PC-3 (cell line): ENCODE measurements at regions not wholly inside any gene's neighbourhood (a gene's known extent, or its start where the extent isn't known, plus 50 kb on each side); places are given as distances from the start of the nearest gene placed in this dataset.

Source experiments
- ATAC-seq: fragments of 200-7000 bp; cut with Tn5 transposase; 2 replicates; pipeline ENCODE4 v1.9.1; 2020; ENCODE audit warnings: mild to moderate bottlenecking, moderate library complexity
- BruUV-seq: library from RNA; stranded (reverse); fragments of 400-500 nt; replicated peaks from 2 replicates; lab custom pipeline; 2021; lab: Mats Ljungman, UMichigan
- CTCF ChIA-PET: fragments of 300-600 bp; sonication (Branson Sonifier 250); formaldehyde crosslinking; loops from one replicate; lab custom pipeline; 2022; ENCODE audit warnings: antibody characterized with exemption; lab: Charles Lee
- POLR2A ChIA-PET: fragments of 300-600 bp; sonication (Branson Sonifier 250); formaldehyde crosslinking; loops from one replicate; lab custom pipeline; 2022; ENCODE audit warnings: antibody characterized with exemption; ENCODE audit not compliant: unreplicated experiment; lab: Charles Lee
- DNase-seq: peaks from one replicate; pipeline ENCODE4 v3.0.0-alpha.2; 2015
- H2AFZ ChIP-seq: fragments of 300-600 bp; sonication (generic); 2 replicates; pipeline ENCODE4 v1.6.0; 2016; ENCODE audit warnings: antibody characterized with exemption, low read length
- H3F3A ChIP-seq: fragments of 300-600 bp; sonication (generic); one replicate; pipeline ENCODE4 v1.6.0; 2017; ENCODE audit warnings: antibody characterized with exemption, low read length, control low read depth, mild to moderate bottlenecking; ENCODE audit not compliant: unreplicated experiment
- H3K27ac ChIP-seq: fragments of 300-600 bp; sonication (generic); 2 replicates; pipeline ENCODE4 v1.5.1; 2016; ENCODE audit warnings: mild to moderate bottlenecking, low read length
- H3K27me3 ChIP-seq: fragments of 300-600 bp; sonication (generic); 2 replicates; pipeline ENCODE4 v1.6.1; 2016; ENCODE audit warnings: low read length, mixed read lengths
- H3K36me3 ChIP-seq: fragments of 300-600 bp; sonication (generic); 2 replicates; pipeline ENCODE4 v1.6.1; 2016; ENCODE audit warnings: low read depth, mixed run types, low read length, mixed read lengths
- H3K4me1 ChIP-seq: fragments of 300-600 bp; sonication (generic); 2 replicates; pipeline ENCODE4 v1.5.1; 2016; ENCODE audit warnings: low read length; ENCODE audit not compliant: insufficient read depth
- H3K4me2 ChIP-seq: fragments of 300-600 bp; sonication (generic); 2 replicates; pipeline ENCODE4 v1.6.0; 2016; ENCODE audit warnings: low read length
- H3K4me3 ChIP-seq: fragments of 300-600 bp; sonication (generic); 2 replicates; pipeline ENCODE4 v1.5.1; 2016; ENCODE audit warnings: mild to moderate bottlenecking, low read length, mixed read lengths
- H3K79me2 ChIP-seq: fragments of 300-600 bp; sonication (generic); 2 replicates; pipeline ENCODE4 v1.6.1; 2017; ENCODE audit warnings: low read length, mixed read lengths
- H3K9ac ChIP-seq: fragments of 300-600 bp; sonication (generic); 2 replicates; pipeline ENCODE4 v1.6.0; 2016; ENCODE audit warnings: mild to moderate bottlenecking, low read length
- H3K9me2 ChIP-seq: fragments of 300-600 bp; sonication (generic); replicated peaks from 2 replicates; pipeline ENCODE4 v1.6.1; 2016; ENCODE audit warnings: mixed run types, low read length, mixed read lengths
- H3K9me3 ChIP-seq: fragments of 300-600 bp; sonication (generic); 2 replicates; pipeline ENCODE4 v1.6.1; 2016; ENCODE audit warnings: low read length, mixed read lengths
- H4K20me1 ChIP-seq: fragments of 300-600 bp; sonication (generic); 2 replicates; pipeline ENCODE4 v1.6.1; 2016; ENCODE audit warnings: low read length, mixed read lengths
- EZH2 ChIP-seq: fragments of 300-600 bp; sonication (generic); IDR thresholded peaks from one replicate; pipeline ENCODE4 v1.6.1; 2017; ENCODE audit warnings: antibody characterized with exemption, mild to moderate bottlenecking, low read length; ENCODE audit not compliant: unreplicated experiment
- EZH2phosphoT487 ChIP-seq: fragments of 300-600 bp; sonication (generic); IDR thresholded peaks from 2 replicates; pipeline ENCODE4 v1.6.1; 2018; ENCODE audit warnings: mild to moderate bottlenecking, antibody characterized with exemption, low read length, borderline replicate concordance
- intact Hi-C: fragments of 100-400 bp; cut with micrococcal nuclease; formaldehyde crosslinking; loops from 2 replicates; pipeline ENCODE4 v1.9.0; 2023
- TF ChIP-seq, protein P1 (sequence below): fragments of 300-600 bp; sonication (generic); conservative IDR thresholded peaks from 2 replicates; pipeline ENCODE4 v1.5.1; 2017; ENCODE audit warnings: antibody characterized with exemption, low read depth, mild to moderate bottlenecking, low read length

DNA sequence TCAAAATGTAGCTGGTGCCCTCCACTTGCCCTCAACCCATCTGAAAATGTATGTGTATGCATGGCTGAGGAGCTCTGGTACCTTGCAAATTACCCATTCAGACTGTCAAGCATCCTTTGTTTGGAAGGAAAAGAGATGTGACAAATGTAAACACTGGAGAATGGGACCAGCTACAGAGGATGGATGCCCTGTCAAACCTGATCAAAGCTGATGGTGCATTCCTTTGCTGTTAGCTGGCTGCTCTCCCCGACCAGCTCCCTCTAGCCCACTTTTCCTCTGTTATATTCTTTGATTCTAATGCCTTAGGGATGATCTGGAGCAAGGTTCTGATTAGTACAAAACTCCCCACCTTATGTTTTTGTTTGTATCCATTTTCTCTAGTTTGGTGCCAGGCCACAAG lies 310.3 kb downstream of the C12orf75 start:
- H3K4me2 ChIP-seq, result no peak overlapping the region
- H3K4me3 ChIP-seq, result no peak overlapping the region
- POLR2A ChIA-PET, result no interaction called here
- BruUV-seq, result no TSS peak
- no peaks in the 10 kb centered on the region for H3K9me2 ChIP-seq
- CTCF ChIA-PET, result no interaction called here
- H2AFZ ChIP-seq, result no peak overlapping the region
- intact Hi-C loops, result no loop called here
- H3K9ac ChIP-seq, result no peak overlapping the region
- H3F3A ChIP-seq, result no peaks in the 10 kb centered on the region
- ATAC-seq, result no peak
- TF ChIP-seq EZH2phosphoT487, result no peak
- TF ChIP-seq, protein P1, sequence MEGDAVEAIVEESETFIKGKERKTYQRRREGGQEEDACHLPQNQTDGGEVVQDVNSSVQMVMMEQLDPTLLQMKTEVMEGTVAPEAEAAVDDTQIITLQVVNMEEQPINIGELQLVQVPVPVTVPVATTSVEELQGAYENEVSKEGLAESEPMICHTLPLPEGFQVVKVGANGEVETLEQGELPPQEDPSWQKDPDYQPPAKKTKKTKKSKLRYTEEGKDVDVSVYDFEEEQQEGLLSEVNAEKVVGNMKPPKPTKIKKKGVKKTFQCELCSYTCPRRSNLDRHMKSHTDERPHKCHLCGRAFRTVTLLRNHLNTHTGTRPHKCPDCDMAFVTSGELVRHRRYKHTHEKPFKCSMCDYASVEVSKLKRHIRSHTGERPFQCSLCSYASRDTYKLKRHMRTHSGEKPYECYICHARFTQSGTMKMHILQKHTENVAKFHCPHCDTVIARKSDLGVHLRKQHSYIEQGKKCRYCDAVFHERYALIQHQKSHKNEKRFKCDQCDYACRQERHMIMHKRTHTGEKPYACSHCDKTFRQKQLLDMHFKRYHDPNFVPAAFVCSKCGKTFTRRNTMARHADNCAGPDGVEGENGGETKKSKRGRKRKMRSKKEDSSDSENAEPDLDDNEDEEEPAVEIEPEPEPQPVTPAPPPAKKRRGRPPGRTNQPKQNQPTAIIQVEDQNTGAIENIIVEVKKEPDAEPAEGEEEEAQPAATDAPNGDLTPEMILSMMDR, result no peak
- TF ChIP-seq EZH2, result no peak
- no peaks in the 10 kb centered on the region for H4K20me1 ChIP-seq
- H3K27ac ChIP-seq, result no peak overlapping the region
- no peaks in the 10 kb centered on the region for H3K36me3 ChIP-seq
- no peaks in the 10 kb centered on the region for H3K4me1 ChIP-seq
- peak; percentile 44 for DNase-seq
- H3K79me2 ChIP-seq, result no peaks in the 10 kb centered on the region
- H3K27me3 ChIP-seq, result no peaks in the 10 kb centered on the region
- peaks cover 9% of the 10 kb centered on the region; the same call in 1 of the 2 replicates for H3K9me3 ChIP-seq

DNA sequence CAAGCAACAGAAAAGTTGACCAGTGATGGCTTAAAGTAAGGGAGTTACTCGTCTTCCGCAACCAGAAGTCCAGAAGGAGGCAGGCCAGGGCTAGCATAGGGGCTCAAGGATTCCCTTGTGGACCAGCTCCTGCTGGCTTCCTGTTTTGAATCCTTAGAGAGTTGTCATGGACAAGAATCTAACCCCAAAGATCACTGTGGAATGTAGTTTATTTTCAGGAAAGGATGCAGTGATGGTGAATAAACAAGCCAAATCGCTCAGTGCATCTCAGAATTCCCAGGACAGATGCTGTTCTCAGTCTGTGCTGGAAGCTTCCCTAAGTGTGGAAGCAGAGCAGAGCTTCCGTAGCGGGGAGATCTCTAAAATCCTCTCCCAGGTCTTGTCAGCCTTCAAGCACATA lies 311.3 kb downstream of the C12orf75 start:
- intact Hi-C loops, result no loop called here
- no peak for ATAC-seq
- CTCF ChIA-PET, result no interaction called here

DNA sequence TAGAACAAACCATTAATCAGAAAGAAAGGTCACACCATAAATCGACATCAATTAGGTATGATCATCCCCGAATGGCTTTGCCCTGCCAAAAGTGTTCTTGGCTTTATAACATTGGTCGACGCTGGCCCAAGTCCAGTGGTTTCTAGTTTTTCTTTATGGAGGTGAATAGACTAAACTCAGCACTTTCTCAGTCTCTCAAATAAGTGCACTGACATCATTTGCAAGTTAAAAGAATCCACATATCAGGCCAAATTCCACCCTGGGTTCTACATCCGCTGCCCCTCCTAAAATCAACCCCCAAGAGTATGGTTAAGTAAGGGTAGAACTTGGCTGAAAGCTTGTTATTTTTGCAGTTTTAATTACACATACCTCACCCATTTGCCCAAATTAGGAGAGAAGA lies 314.3 kb downstream of the C12orf75 start:
- H3K27me3 ChIP-seq, result no peaks in the 10 kb centered on the region
- no peaks in the 10 kb centered on the region for H4K20me1 ChIP-seq
- H3K4me2 ChIP-seq, result no peak overlapping the region
- no peak for TF ChIP-seq EZH2phosphoT487
- TF ChIP-seq, protein P1, result no peak
- TF ChIP-seq EZH2, result no peak
- BruUV-seq, result no TSS peak
- H3K9me3 ChIP-seq, result no peaks in the 10 kb centered on the region
- no peaks in the 10 kb centered on the region for H3K4me1 ChIP-seq
- DNase-seq, result no peak
- H3K27ac ChIP-seq, result no peak overlapping the region
- no peaks in the 10 kb centered on the region for H3K36me3 ChIP-seq
- H2AFZ ChIP-seq, result no peak overlapping the region
- H3K4me3 ChIP-seq, result no peak overlapping the region
- H3F3A ChIP-seq, result no peaks in the 10 kb centered on the region
- intact Hi-C loops, result no loop called here
- no peak overlapping the region for H3K9ac ChIP-seq
- no peaks in the 10 kb centered on the region for H3K79me2 ChIP-seq
- no peaks in the 10 kb centered on the region for H3K9me2 ChIP-seq
- ChIA-PET POLR2A (no interaction called here), CTCF (no interaction called here)
- no peak for ATAC-seq

More for the DNA sequence above, 311.3 kb downstream of the C12orf75 start:
- Histone ChIP-seq H3F3A (no peaks in the 10 kb centered on the region), H3K9ac (no peak overlapping the region), H2AFZ (no peak overlapping the region), H3K79me2 (no peaks in the 10 kb centered on the region), H3K9me2 (no peaks in the 10 kb centered on the region), H4K20me1 (no peaks in the 10 kb centered on the region), H3K27me3 (no peaks in the 10 kb centered on the region), H3K4me2 (no peak overlapping the region), H3K36me3 (no peaks in the 10 kb centered on the region), H3K27ac (no peak overlapping the region), H3K9me3 (peaks cover 9% of the 10 kb centered on the region; the same call in 1 of the 2 replicates), H3K4me1 (no peaks in the 10 kb centered on the region), H3K4me3 (no peak overlapping the region)
- TF ChIP-seq, protein P1, result no peak
- TF ChIP-seq EZH2phosphoT487 (no peak), EZH2 (no peak)
- DNase-seq, result no peak
- no TSS peak for BruUV-seq
- POLR2A ChIA-PET, result no interaction called here
